HG03139 (cell line): ENCODE measurements at regions not wholly inside any gene's neighbourhood (a gene's known extent, or its start where the extent isn't known, plus 50 kb on each side); places are given as distances from the start of the nearest gene placed in this dataset.

Source experiments
- ATAC-seq: cut with Tn5 transposase; IDR thresholded peaks from one replicate; pipeline ENCODE4 v1.9.1; 2021; ENCODE audit not compliant: unreplicated experiment

GRCh38 chr12:22740656-22741355, 115.8 kb downstream of the ETNK1 start:
- no peak for ATAC-seq

GRCh38 chr12:22743700-22744099, 118.7 kb downstream of the ETNK1 start:
- no peak for ATAC-seq

GRCh38 chr12:22744197-22744596, 119.2 kb downstream of the ETNK1 start:
- ATAC-seq, result no peak

GRCh38 chr12:22746720-22747119, 121.7 kb downstream of the ETNK1 start:
- no peak for ATAC-seq

- no peak for ATAC-seq
Observed at GRCh38 chr12:22755629-22756028, 130.7 kb downstream of the ETNK1 start.

- no peak for ATAC-seq
Observed at GRCh38 chr12:22759769-22760674, 135.1 kb downstream of the ETNK1 start.

- ATAC-seq, result no peak
Observed at GRCh38 chr12:22765421-22766130, 140.6 kb downstream of the ETNK1 start.

GRCh38 chr12:22766911-22767420, 142.0 kb downstream of the ETNK1 start:
- ATAC-seq, result no peak

GRCh38 chr12:22781339-22781738, 156.4 kb downstream of the ETNK1 start:
- no peak for ATAC-seq

GRCh38 chr12:22787557-22787956, 162.6 kb downstream of the ETNK1 start:
- no peak for ATAC-seq

GRCh38 chr12:22788913-22789312, 163.9 kb downstream of the ETNK1 start:
- ATAC-seq, result no peak

- no peak for ATAC-seq
Observed at GRCh38 chr12:22792138-22792537, 167.2 kb downstream of the ETNK1 start.

GRCh38 chr12:22794017-22794416, 169.0 kb downstream of the ETNK1 start:
- ATAC-seq, result no peak

GRCh38 chr12:22796941-22797630, 172.1 kb downstream of the ETNK1 start:
- no peak for ATAC-seq

- ATAC-seq, result no peak
Observed at GRCh38 chr12:22797701-22798100, 172.7 kb downstream of the ETNK1 start.

GRCh38 chr12:22798116-22798515, 173.1 kb downstream of the ETNK1 start:
- no peak for ATAC-seq

GRCh38 chr12:22799503-22799902, 174.5 kb downstream of the ETNK1 start:
- no peak for ATAC-seq

- ATAC-seq, result no peak
Observed at GRCh38 chr12:22800332-22800731, 175.4 kb downstream of the ETNK1 start.

- no peak for ATAC-seq
Observed at GRCh38 chr12:22802883-22803630, 178.1 kb downstream of the ETNK1 start.

GRCh38 chr12:22803725-22804124, 178.8 kb downstream of the ETNK1 start:
- ATAC-seq, result no peak
